H4 (cell line): ENCODE measurements at regions not wholly inside any gene's neighbourhood (a gene's known extent, or its start where the extent isn't known, plus 50 kb on each side); places are given as distances from the start of the nearest gene placed in this dataset.
A peak's percentile ranks its signal among the peaks of the same experiment; 100 is the strongest.
"Not testable (repeated sequence)": the region's sequence is repeated elsewhere in the genome, so short reads cannot be mapped to it uniquely, and the experiment has no call there.

ENCODE experiments used
- DNase-seq: peaks from one replicate; pipeline ENCODE4 v3.0.0-alpha.2; 2015; ENCODE audit warnings: low spot score

DNA sequence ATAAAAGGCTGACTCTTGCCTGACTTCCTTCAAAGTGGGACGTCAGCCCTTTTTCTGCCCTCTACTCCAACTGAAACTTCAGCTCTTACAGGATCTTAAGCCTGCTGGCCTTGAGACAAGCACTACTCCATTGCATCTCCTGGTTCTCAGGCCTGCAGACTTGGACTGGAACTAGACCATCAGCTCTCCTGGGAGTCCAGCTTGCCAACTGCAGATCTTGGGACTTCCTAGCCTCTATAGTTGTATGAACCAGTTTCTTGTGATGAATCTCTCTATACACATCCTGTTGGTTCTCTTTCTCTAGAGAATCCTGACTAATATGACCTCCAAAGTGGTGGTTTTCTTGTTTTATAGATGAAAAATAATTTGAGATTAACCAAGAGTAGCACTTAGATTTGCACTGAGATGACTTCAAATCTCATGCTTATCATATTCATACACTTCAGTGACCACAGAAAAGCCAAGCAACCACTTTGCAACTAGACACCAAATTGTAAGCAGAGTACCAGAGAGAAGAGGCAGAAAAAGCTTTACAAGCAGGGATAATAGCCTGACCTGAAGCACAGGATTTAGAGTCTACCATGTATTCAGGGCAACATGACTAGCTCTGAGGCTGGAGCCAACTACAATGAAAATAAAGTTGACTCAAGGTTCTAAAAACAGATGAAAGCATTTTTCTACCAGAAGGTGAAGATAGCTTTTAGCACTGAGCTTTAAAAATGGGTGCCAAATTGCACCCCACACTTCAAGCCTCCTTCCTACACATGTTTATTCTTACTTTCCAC is 661.3 kb upstream of the USP24 start:
- no peak for DNase-seq

DNA sequence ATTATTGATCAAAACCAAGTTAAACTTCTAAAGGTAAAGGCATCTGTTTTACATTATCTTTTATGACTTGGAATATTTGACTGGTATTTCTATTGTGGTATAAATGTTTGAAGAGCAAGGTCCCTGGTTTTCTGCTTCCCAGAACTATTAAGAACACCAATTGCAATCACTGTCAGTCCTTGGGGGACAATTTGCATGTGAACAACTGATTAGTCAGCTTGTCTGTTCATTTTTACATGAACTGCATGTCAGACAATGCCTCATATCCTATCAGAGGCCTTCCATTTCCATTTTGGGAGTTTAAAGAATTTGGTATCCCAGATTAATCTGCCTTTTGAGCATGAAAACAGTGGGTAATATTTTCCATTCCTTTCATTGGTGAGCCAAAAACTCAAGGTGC is 654.9 kb upstream of the USP24 start:
- no peak for DNase-seq

DNA sequence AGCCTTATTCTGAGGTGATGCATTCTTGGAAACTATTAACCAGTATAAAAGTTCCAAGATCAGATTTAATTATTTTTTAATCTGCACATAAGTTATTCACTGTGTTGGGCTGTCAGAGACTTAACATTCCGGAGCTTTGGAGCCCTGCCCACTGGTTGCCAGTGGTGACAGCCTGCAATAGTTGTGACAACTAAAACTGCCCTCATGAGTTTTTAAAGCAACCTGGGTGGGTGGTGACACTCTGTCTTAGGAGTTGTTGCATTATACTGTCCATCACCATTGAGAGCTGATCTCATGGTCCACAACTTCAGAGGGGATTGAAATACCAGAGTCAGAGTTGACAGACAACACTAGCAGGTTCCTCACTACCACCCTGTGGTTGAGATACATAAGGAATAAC is 653.9 kb upstream of the USP24 start:
- DNase-seq, result no peak

DNA sequence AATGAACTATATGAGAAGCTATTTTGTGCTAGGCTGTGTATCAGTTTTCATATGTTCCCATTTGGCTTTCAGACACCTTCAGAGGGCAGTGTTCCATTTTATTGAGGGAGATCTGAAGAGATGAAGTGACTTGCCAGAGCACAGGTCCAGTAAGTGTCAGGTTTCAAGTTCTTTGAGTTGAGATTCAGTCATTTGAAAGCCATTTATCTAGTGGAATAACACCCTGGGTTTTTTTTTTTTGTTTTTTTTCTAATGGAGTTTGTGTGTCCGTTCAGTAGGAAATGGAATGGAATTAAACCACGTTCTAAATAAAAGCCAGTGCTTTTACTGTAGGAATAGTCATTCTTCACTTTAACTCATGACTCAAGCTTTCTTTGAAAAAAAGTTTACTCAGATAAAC is 652.9 kb upstream of the USP24 start:
- peak; percentile 25 for DNase-seq

DNA sequence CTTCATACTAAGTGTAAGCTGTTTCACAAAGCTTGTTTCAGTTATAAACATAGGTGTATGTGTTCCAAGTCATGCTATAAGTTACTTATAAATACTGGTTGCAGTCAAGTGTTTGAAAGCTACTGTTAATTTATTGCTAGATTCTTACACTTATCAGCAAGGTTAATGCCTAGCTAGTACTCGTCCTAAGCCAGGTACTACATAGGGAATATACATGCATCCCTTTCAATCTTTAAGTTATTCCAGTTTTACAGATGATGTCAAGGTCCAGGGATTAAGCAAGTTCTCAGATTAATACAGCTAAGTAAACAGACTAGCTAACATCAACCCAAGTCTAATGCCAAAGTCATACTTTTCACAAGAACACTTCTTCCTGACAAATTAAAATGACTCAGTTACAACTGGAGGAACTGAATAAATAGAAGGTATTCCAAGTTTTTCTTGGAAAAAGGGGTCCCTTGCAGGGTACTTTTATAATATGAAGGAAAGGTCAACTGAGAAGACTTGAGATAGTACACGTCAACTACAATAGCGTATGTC is 652.2 kb upstream of the USP24 start:
- DNase-seq, result no peak

DNA sequence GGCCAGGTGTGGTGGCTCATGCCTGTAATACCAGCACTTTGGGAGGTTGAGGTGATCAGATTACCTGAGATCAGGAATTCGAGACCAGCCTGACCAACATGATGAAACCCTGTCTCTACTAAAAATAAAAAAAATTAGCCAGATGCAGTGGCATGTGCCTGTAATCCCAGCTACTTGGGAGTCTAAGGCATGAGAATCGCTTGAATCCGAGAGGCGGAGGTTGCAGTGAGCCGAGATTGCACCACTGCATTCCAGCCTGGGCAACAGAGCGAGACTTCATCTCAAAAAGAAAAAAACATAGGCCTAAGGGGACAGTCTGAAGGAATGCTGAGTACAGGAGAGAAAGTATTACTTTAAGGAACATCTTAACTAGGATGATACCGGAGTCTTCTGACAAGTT is 650.6 kb upstream of the USP24 start:
- not testable (repeated sequence) for DNase-seq

DNA sequence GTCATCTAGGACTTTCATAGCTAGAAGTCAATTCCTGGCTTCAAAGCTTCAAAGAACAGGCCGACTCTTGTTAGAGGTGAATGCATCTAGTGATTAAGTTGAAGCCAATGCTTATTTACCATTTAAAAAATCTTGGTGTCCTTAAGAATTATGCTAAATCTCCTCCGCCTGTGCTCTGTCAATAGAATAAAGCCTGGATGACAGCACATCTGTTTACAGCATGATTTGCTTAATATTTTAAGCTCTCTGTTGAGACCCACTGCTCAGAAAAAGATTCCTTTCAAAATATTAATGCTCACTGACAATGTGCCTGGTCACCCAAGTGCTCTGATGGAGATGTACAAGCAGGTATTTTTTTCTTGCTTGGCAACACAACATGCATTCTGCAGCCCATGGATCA is 649.1 kb upstream of the USP24 start:
- DNase-seq, result no peak

DNA sequence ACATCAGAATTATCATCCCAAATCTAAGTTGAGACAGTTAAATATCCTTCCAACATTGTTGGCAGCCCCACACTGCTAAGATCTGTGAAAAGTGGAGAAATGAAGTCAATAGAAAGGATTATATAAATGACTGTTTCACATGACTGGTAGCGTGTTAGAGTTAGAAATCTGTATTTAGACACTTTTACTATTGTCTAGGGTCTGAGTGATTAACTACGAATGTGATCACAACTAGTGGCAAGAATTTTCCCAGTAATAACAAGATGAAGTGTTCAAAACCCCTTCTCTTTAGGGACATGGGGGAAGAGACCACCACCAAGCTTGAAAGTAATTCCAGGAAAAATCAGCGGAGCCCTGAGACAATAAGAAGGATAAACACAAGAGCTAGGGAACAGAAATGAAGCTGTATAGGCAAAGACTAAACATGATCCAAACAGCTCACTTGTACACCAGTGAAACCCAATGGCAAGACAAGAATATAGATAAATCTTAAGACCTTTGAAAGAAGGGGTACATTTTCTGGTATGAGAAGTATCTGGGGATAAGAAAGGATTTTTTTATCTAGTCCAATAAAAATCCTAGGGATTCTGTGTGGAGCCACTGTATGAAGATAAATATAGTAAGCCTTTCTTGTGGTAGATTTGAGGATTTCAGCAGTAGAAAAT is 646.6 kb upstream of the USP24 start:
- no peak for DNase-seq

DNA sequence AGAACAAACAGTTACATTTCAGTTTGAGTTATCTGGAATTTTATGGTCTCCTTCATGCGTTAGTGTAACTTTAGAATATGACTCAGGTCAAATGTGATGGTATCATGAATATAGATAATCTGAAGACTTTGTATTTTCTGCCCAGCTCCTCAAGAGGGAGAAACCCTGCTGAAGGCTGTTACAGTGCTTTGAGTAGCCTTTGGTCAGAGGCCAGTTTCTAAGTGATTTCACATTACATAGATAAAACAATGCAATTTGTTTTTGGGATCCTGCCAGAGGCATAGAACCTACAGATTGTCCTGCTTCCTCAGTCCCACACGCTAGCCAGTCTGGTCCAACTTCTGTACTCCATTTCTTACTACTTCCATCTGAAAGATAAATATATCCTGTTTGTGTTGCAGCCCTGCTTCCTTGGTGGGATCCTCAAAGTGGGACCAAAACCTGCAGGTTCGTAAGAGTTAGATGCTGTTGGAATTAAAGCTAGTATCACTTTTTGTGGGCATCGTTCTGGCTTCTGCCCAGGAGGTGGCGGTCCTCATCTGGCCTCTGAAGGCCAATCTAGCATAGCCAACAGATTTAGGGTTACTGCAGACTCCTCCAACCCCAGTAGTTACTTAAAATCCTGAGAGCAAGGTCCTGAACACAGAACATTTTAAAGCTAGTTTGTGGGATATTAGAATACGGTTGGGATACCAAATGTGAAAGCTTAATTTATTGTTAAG is 645.8 kb upstream of the USP24 start:
- no peak for DNase-seq

DNA sequence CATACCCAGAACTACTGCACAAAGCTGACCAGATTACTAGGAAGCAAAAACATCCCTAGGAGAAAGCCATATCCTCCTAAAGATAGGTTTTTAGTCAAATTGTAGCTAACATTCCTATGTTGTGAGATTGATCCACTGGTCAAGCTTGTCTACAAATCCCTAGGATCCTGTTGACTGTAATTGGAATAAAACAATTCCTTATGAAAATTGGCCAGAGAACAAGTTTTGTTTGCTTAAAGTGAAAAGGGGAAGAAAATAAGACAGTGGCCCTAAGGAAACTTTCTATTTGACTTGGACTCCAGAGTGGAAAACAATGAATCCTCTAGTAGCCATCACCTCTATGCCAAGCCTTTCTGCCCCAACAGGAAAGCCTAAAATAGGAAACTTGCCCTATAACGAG is 645.2 kb upstream of the USP24 start:
- DNase-seq, result no peak

DNA sequence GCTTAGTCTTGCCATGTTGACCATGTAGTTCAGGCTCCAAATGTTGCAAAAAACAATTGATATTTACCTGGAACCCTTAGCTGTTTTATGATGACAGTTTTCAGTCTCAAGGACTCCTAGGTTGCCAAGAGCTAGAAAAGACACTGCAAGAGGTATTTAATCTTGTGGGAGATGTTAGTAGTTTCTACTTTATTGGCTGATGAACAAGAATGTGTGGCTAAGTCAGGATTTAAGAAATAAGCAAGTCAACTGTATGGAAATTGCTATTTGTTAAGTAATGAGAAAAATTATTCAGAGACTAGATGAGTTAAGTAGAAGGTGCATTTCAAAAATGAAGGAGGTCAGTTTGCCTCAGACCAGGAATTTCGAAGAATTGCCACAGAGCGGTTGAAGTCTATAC is 639.7 kb upstream of the USP24 start:
- no peak for DNase-seq

DNA sequence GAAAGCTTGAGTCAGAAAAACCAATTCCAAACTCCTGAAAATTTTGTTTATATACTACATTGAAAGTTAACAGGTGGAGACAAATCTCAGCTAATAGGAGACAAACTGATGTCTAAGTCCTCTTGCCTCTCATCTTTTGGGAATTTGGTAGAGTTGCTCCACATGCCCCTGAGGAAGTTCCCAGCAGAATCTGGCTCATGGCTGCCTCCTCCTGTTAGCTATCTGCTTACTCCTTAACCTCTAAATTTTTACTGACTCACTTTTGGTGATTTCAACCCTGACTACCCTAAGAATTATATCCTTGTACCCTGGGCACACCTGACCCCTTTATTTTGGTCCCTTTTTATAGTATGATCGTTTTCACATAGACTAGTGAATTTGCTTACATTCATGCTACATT is 633.7 kb upstream of the USP24 start:
- no peak for DNase-seq

DNA sequence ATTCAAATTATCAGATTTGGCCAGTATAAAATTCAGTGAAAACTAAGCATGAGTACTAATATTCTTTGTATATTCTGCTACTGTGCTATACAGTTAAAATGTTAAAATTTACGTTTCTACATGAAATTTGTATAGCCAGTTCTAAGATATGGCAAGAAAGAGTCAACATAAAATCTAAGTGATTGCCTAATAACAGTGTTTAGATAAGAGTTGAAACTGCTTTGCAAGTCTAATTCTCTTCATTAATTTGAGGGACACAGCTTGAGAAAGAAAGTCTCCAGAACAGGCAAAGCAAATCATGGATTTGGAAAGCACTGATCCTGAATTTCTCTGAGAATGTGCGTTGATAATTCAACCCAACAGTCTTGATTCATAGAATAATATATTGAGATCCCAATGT is 630.9 kb upstream of the USP24 start:
- DNase-seq, result no peak

DNA sequence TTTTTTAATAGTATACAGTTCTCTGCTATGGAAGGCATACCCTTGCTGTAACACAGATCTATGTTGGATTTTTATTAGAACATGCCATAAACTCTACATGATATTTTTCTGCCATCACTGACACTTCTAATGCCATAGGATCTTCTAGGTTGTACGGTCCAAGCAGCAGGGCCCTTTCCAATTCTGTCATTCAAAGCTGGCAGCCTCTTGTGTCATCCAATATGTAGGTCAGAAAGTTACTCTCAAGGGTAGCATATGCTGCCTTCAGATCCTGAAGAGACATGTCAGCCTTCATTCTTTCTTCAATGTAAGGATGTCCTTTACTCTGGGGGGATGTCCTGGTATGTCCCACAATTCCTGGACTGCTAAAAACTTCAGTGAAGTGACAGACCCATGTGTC is 629.2 kb upstream of the USP24 start:
- DNase-seq, result no peak

DNA sequence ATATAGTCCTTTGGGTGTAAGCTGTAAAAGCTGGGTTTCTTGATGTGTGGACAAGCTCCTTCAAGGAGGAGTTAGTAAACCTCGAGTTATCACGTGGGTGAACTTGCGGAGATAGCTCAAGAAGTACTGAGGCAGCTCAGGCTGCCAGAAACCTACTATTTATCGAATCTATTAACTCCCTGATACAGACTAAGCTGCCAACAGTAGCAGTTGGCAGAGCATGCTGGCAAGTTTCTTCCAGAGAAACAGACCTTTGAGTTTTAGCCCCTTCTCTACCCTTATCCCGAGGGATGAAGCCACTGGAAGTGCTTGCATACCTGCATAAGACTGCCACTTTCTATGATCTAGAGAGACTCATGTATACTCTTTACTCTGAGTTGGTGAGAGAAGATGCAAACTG is 624.5 kb upstream of the USP24 start:
- no peak for DNase-seq

DNA sequence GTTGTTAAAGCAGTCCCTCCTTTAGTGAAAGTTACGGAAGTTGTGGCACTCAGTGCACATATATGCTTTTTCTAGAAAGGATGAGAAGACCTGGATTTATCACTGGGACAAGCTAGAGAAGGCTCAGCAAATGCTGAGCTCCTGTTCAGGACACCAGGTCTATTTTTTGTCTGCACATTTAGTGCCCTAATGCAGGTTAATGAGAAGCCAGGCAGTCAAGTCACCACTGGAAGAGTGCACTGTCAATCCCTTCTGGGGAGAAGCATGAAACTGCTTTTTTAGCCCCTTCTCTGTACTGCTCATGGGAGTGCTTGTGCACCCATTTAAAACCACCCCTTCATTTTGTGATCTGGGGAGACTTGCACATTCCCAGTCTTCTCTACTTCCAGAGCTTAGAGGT is 624.1 kb upstream of the USP24 start:
- DNase-seq, result no peak

DNA sequence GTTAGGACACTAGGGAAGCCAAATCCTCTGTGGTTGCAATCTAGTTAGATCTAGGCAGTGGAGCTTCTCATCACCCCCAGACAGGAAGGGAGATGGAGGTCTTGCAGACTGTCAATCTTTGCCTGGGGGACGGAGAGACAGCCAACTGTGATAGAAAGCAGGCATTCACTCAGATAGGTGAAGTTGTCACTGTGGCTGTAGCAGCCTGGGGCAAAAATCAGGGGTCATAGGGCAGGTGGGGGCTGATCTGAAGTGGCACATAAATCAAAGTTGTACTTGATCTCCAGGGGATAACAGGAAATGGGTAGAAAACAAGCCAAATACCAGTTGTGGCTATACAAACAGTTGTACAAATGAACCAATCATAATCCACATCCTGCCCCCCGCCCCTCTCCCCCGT is 620.9 kb upstream of the USP24 start:
- DNase-seq, result no peak

DNA sequence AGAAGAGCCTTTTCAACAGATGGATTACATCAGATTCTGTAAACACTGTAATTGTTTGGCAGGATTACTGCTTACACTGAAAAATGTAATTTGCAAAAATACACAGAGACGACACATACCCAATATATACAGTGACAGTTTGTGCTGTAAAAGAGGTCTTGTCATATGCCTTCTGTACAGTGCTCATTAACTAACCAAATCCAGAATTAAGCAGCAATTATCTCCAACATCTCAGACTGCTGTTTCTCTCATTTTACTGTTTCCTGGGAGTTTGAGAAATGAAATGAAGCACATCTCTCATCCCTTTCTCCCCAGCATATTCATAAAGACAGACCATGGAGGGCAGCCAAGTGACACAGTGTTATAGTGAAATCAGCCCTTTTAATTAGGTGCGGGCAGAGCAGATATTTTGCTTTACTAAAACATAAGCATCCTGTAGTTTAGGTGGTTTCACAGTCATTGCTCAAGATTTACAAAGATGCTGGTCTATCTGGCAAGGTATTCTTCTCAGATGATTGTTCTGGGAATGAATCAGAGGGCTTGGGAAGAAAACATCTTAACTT is 618.4 kb upstream of the USP24 start:
- peak; percentile 33 for DNase-seq

DNA sequence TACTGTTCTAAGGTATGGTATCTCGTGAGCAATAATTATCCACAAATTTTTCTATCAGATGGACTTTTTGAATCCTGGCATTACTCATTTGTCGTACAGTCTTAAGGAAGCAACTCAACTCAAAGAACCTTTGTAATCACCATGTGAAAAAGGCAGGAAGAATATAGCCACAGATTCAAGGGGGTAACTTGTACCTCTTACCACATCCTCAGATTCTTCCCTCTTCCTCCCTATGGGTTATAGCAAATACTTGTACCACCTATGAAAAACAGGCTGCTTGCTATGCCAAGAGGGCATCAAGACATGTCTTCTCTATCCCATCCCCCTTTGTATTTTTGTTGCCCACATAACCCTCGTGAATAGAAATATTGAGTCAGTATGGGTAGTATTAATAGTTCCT is 616.6 kb upstream of the USP24 start:
- DNase-seq, result no peak

DNA sequence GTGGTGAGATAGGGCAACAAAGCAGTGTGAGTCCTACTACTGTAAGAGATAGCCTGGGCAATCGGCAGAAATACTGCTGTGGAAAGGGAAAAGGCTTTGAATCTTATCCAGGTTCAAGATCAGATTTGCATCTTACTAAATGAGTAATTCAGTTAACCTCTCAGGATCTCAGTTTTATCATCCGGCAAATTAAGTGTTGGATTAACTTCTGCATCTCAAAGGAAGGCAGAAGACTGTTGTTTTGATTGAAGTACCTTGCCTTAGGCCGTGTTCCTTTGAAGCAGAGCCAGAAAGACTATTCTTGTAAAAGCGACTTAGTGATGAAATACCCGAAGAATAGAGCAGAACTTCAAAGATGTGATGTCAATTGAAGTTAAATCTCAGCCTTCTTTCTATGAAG is 612.9 kb upstream of the USP24 start:
- DNase-seq, result no peak

DNA sequence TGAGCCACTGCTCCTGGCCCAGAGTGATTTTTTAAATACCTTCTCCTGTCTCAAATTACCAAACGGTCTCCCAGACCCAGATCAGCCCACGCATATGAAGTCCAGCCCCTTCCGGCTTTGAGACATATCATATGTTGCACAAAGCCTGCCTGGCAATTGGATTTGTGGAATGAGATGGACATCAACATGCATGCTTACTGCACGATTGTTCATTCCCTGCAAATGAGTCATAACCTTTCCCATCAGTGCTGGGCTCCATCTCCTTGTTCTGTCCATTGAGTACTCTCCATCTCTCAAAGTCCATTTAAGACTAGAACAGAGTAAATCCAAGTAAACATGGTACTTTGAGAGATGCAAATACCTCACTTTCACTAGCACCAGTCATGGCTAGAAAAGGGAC is 612.2 kb upstream of the USP24 start:
- peak; percentile 84 for DNase-seq

DNA sequence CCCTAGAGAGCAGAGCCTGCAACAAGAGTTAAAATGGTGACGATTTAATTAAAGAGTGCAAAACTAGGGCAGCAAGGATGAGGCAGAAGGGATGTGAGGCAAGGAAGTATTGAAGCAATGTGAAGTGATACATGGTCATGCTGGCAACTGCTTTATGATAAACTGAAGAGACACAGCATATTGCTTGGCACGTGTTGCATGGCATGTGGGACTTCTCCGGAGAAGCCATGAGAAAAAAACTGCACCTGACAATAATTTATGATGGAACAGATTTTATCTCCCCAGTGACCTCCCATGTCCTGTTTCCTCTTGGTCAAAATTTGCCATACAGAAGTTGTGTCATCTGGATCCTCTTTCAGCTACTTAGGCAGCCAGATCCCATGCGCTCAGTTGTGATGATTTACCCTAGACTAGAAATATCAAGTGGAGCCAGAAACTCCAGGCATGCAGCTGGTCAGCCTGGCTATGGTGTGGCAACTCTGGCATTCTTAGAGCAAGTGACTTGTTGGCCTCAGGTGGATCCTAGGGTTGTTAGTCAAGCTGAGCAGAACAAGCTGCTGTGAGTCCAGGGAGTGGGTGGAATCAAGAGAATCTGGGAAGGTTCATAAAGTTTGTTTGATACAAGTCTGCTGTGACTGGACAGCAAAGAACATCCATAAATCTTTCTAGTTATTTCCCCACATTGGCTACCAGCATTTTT is 611.4 kb upstream of the USP24 start:
- no peak for DNase-seq
